Loucy (cell line): ENCODE measurements at regions not wholly inside any gene's neighbourhood (a gene's known extent, or its start where the extent isn't known, plus 50 kb on each side); places are given as distances from the start of the nearest gene placed in this dataset.

Experiments
- EZH2phosphoT487 ChIP-seq: fragments of 200-600 bp; IDR thresholded peaks from 2 replicates; pipeline ENCODE4 v1.6.1; 2018; ENCODE audit warnings: antibody characterized with exemption, mild to moderate bottlenecking, moderate library complexity, borderline replicate concordance
- TF ChIP-seq, protein P1 (sequence below): fragments of 200-600 bp; sonication (generic); conservative IDR thresholded peaks from 2 replicates; pipeline ENCODE4 v1.5.1; 2014; ENCODE audit warnings: mild to moderate bottlenecking, antibody characterized with exemption, low read length

DNA sequence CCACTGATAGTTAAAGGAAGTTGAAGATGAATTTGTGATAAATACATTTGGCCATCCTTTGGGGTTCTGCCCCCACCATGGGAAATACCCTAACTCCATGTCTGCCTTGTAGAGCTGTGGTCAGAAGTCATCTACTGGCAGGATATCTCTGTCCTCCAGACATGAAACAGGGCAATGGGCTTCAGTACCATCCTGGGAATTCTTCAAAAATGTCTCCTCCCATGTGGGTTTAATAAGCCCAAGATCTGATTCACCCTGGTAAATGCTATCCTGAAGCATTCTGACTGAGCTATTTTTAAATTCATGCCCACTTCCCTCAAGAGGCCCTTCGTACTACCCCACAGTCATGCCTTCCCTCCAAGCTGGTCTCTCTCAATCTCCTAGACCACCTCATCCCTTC lies 113.7 kb upstream of the SLC25A36 start:
- TF ChIP-seq, protein P1, sequence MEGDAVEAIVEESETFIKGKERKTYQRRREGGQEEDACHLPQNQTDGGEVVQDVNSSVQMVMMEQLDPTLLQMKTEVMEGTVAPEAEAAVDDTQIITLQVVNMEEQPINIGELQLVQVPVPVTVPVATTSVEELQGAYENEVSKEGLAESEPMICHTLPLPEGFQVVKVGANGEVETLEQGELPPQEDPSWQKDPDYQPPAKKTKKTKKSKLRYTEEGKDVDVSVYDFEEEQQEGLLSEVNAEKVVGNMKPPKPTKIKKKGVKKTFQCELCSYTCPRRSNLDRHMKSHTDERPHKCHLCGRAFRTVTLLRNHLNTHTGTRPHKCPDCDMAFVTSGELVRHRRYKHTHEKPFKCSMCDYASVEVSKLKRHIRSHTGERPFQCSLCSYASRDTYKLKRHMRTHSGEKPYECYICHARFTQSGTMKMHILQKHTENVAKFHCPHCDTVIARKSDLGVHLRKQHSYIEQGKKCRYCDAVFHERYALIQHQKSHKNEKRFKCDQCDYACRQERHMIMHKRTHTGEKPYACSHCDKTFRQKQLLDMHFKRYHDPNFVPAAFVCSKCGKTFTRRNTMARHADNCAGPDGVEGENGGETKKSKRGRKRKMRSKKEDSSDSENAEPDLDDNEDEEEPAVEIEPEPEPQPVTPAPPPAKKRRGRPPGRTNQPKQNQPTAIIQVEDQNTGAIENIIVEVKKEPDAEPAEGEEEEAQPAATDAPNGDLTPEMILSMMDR: no peak
- no peak for TF ChIP-seq EZH2phosphoT487
